Hepatocyte (in vitro differentiated cells): ENCODE measurements at regions not wholly inside any gene's neighbourhood (a gene's known extent, or its start where the extent isn't known, plus 50 kb on each side); places are given as distances from the start of the nearest gene placed in this dataset.

Experiments used
- DNase-seq: peaks from one replicate; pipeline ENCODE4 v3.0.0-alpha.2; 2016; ENCODE audit warnings: low spot score
- H2AFZ ChIP-seq: fragments of 200-600 bp; sonication (generic); 2 replicates; pipeline ENCODE4 v1.6.0; 2016; ENCODE audit warnings: antibody characterized with exemption, mild to moderate bottlenecking
- H3K27ac ChIP-seq: fragments of 200-600 bp; sonication (generic); 2 replicates; pipeline ENCODE4 v1.5.1; 2016; ENCODE audit warnings: mild to moderate bottlenecking
- H3K27me3 ChIP-seq: fragments of 200-600 bp; sonication (generic); 2 replicates; pipeline ENCODE4 v1.6.1; 2016
- H3K36me3 ChIP-seq: fragments of 200-600 bp; sonication (generic); replicated peaks from 2 replicates; pipeline ENCODE4 v1.5.1; 2016; ENCODE audit warnings: low read depth; ENCODE audit not compliant: insufficient read depth
- H3K4me1 ChIP-seq: fragments of 200-600 bp; sonication (generic); 2 replicates; pipeline ENCODE4 v1.5.1; 2016; ENCODE audit warnings: mild to moderate bottlenecking, moderate library complexity; ENCODE audit not compliant: insufficient read depth
- H3K4me2 ChIP-seq: fragments of 200-600 bp; sonication (generic); 2 replicates; pipeline ENCODE4 v1.6.0; 2016
- H3K4me3 ChIP-seq: fragments of 200-600 bp; sonication (generic); 2 replicates; pipeline ENCODE4 v1.5.1; 2016; ENCODE audit warnings: mild to moderate bottlenecking
- H3K79me2 ChIP-seq: fragments of 200-600 bp; sonication (generic); 2 replicates; pipeline ENCODE4 v1.6.0; 2017; ENCODE audit warnings: mild to moderate bottlenecking
- H3K9me2 ChIP-seq: fragments of 200-600 bp; sonication (generic); replicated peaks from 2 replicates; pipeline ENCODE4 v1.6.0; 2017; ENCODE audit warnings: mild to moderate bottlenecking; ENCODE audit not compliant: insufficient read depth
- H3K9me3 ChIP-seq: fragments of 200-600 bp; sonication (generic); 2 replicates; pipeline ENCODE4 v1.5.1; 2016; ENCODE audit warnings: low read depth, mild to moderate bottlenecking
- H4K20me1 ChIP-seq: fragments of 200-600 bp; sonication (generic); 2 replicates; pipeline ENCODE4 v1.6.0; 2016; ENCODE audit warnings: mild to moderate bottlenecking; ENCODE audit not compliant: insufficient read depth, poor library complexity, severe bottlenecking
- EZH2 ChIP-seq: fragments of 200-600 bp; sonication (generic); IDR thresholded peaks from 2 replicates; pipeline ENCODE4 v1.6.1; 2016; ENCODE audit warnings: antibody characterized with exemption, mild to moderate bottlenecking, borderline replicate concordance
- EZH2phosphoT487 ChIP-seq: fragments of 200-600 bp; sonication (generic); IDR thresholded peaks from one replicate; pipeline ENCODE4 v1.6.1; 2018; ENCODE audit warnings: antibody characterized with exemption, mild to moderate bottlenecking, low read depth, moderate library complexity; ENCODE audit not compliant: unreplicated experiment, severe bottlenecking
- WGBS: methylation state at CpG from one replicate; pipeline ENCODE4 v1.1.6; 2016; ENCODE audit warnings: low lambda C conversion rate; ENCODE audit errors: missing lambda C conversion rate; 5-methylcytosine and 5-hydroxymethylcytosine counted together
- TF ChIP-seq, protein P1 (sequence below): fragments of 200-600 bp; sonication (generic); IDR thresholded peaks from 2 replicates; pipeline ENCODE4 v1.5.1; 2016; ENCODE audit warnings: antibody characterized with exemption, mild to moderate bottlenecking; ENCODE audit not compliant: poor library complexity

DNA sequence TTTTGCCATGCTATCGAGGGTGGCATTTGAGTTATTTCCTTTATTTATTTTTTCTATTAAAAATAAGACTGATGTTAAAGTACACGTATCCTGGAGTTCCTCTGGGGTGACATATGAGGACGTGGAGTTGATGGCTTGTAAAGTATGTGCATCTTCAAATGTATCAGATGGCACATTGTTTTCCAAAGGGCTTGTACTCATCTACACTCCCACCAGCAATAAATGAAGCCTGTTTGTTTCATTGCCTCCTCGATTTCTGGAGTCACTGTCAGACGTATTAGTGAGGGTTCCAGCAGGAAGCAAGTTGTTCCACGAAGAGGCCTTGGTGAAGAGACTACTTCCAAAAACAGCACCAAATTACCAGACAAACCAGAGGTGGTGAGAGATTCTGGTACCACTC lies 423.9 kb downstream of the NPHP4 start:
- Histone ChIP-seq H4K20me1 (no peaks in the 10 kb centered on the region), H3K27me3 (no peaks in the 10 kb centered on the region), H3K4me3 (no peak overlapping the region), H3K36me3 (no peaks in the 10 kb centered on the region), H3K9me2 (no peaks in the 10 kb centered on the region), H3K27ac (no peak overlapping the region), H3K4me1 (no peaks in the 10 kb centered on the region), H3K9me3 (no peaks in the 10 kb centered on the region), H2AFZ (no peak overlapping the region), H3K79me2 (no peaks in the 10 kb centered on the region), H3K4me2 (no peak overlapping the region)
- TF ChIP-seq EZH2 (no peak), EZH2phosphoT487 (no peak)
- TF ChIP-seq, protein P1, sequence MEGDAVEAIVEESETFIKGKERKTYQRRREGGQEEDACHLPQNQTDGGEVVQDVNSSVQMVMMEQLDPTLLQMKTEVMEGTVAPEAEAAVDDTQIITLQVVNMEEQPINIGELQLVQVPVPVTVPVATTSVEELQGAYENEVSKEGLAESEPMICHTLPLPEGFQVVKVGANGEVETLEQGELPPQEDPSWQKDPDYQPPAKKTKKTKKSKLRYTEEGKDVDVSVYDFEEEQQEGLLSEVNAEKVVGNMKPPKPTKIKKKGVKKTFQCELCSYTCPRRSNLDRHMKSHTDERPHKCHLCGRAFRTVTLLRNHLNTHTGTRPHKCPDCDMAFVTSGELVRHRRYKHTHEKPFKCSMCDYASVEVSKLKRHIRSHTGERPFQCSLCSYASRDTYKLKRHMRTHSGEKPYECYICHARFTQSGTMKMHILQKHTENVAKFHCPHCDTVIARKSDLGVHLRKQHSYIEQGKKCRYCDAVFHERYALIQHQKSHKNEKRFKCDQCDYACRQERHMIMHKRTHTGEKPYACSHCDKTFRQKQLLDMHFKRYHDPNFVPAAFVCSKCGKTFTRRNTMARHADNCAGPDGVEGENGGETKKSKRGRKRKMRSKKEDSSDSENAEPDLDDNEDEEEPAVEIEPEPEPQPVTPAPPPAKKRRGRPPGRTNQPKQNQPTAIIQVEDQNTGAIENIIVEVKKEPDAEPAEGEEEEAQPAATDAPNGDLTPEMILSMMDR = no peak
- no peak for DNase-seq
- 79% methylated on average over 6 of the region's 6 CpGs for WGBS

DNA sequence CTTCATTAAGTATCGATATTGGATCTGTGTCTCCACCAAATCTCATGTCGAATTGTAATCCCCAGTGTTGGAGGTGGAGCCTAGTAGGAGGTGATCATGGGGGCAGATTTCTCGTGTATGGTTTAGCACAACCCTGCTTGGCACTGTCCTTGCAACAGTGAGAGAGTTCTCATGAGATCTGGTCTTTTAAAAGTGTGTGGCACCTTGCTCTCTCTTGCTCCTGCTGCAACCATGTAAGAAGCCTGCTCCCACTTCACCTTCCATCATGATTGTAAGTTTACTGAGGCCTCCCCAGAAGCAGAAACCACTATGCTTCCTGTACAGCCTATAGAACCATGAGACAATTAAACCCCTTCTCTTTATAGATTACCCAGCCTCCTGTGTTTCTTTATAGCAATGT lies 424.4 kb downstream of the NPHP4 start:
- no peak for DNase-seq
- no peaks in the 10 kb centered on the region for H3K9me3 ChIP-seq
- H3K36me3 ChIP-seq = no peaks in the 10 kb centered on the region
- no peak overlapping the region for H2AFZ ChIP-seq
- no peaks in the 10 kb centered on the region for H4K20me1 ChIP-seq
- 74% methylated on average over 3 of the region's 3 CpGs for WGBS
- no peak for TF ChIP-seq EZH2
- TF ChIP-seq EZH2phosphoT487 = no peak
- TF ChIP-seq, protein P1 = no peak
- no peaks in the 10 kb centered on the region for H3K4me1 ChIP-seq
- H3K27ac ChIP-seq = no peak overlapping the region
- no peaks in the 10 kb centered on the region for H3K9me2 ChIP-seq
- H3K79me2 ChIP-seq = no peaks in the 10 kb centered on the region
- no peaks in the 10 kb centered on the region for H3K27me3 ChIP-seq
- H3K4me2 ChIP-seq = no peak overlapping the region
- no peak overlapping the region for H3K4me3 ChIP-seq

DNA sequence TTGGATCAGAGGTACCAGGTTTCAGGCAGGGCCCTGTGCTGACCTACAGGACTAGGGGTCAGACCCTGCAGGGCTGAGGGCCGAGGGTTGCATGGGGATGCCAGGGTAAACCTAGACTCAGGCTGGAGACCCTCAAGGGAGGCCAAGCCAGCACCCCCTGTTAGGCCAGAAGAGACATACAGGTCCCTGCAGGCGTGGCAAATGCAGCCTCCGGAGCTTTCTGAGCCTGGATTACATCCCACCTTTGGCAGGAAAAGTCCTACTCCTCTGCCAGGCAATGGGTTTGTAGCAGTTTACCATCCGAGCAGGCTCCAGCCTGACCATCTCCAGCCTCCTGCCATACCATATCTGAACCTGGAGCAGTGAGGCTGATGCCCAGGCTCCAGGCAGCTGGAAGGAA lies 425.3 kb downstream of the NPHP4 start:
- TF ChIP-seq, protein P1 = no peak
- TF ChIP-seq EZH2 = no peak
- no peak for TF ChIP-seq EZH2phosphoT487
- Histone ChIP-seq H3K27me3 (no peaks in the 10 kb centered on the region), H3K27ac (no peak overlapping the region), H3K4me3 (no peak overlapping the region), H3K4me1 (no peaks in the 10 kb centered on the region), H3K9me3 (no peaks in the 10 kb centered on the region), H3K36me3 (no peaks in the 10 kb centered on the region), H3K79me2 (no peaks in the 10 kb centered on the region), H2AFZ (no peak overlapping the region), H3K4me2 (no peak overlapping the region), H4K20me1 (no peaks in the 10 kb centered on the region), H3K9me2 (no peaks in the 10 kb centered on the region)
- no peak for DNase-seq
- WGBS = 70% methylated on average over 4 of the region's 4 CpGs
